AG04450 (cell line): ENCODE measurements at regions not wholly inside any gene's neighbourhood (a gene's known extent, or its start where the extent isn't known, plus 50 kb on each side); places are given as distances from the start of the nearest gene placed in this dataset.

Experiments used
- CTCF ChIA-PET: fragments of 300-600, 350-600 bp; formaldehyde crosslinking; extraction: SDS; loops from one replicate; lab custom pipeline; 2022; ENCODE audit warnings: antibody characterized with exemption, inconsistent platforms; lab: Charles Lee
- POLR2A ChIA-PET: fragments of 350-600 bp; formaldehyde crosslinking; extraction: SDS; loops from one replicate; lab custom pipeline; 2021; ENCODE audit warnings: antibody characterized with exemption, inconsistent platforms; lab: Yijun Ruan, JAX
- DNase-seq: peaks from one replicate; pipeline ENCODE4 v3.0.0-alpha.2; 2011; ENCODE audit warnings: low read depth, low spot score
- H3K27ac ChIP-seq: one replicate; pipeline ENCODE4 v1.5.1; 2012; ENCODE audit warnings: low read depth, low read length, control low read depth
- H3K27me3 ChIP-seq: one replicate; pipeline ENCODE4 v1.6.0; 2012; ENCODE audit warnings: low read length; ENCODE audit not compliant: control insufficient read depth, insufficient read depth
- H3K4me3 ChIP-seq: 2 replicates; pipeline ENCODE4 v1.5.1; 2011; ENCODE audit warnings: mild to moderate bottlenecking, low read depth, low read length, control low read depth
- H3K9me3 ChIP-seq: 2 replicates; pipeline ENCODE4 v1.5.1; 2012; ENCODE audit warnings: low read length; ENCODE audit not compliant: control insufficient read depth, insufficient read depth
- CTCF ChIP-seq: IDR thresholded peaks from 2 replicates; pipeline ENCODE4 v1.5.1; 2011; ENCODE audit warnings: low read depth, low read length, control low read depth, inconsistent platforms

- CTCF ChIA-PET = interaction anchor here (1.1 kb wide), 1 partner anchor 190 kb away, joined by 3 read pairs; no protein-coding TSS in a partner anchor
These were observed 67.9 kb upstream of the SHISA3 start for GRCh38 chr4:42329421-42329820.

GRCh38 chr4:42330002-42330592 is 67.2 kb upstream of the SHISA3 start:
- CTCF ChIA-PET = interaction anchor here (1.1 kb wide), 1 partner anchor 190 kb away, joined by 3 read pairs; no protein-coding TSS in a partner anchor
- POLR2A ChIA-PET = no interaction called here

More at GRCh38 chr4:42329421-42329820, 67.9 kb upstream of the SHISA3 start:
- Histone ChIP-seq H3K27me3 (no peaks in the 10 kb centered on the region), H3K9me3 (no peaks in the 10 kb centered on the region), H3K4me3 (no peak overlapping the region), H3K27ac (no peak overlapping the region)
- no peak for DNase-seq
- POLR2A ChIA-PET = no interaction called here
- no peak for TF ChIP-seq CTCF

GRCh38 chr4:42331040-42331439 is 66.2 kb upstream of the SHISA3 start:
- no peak for TF ChIP-seq CTCF

More at GRCh38 chr4:42330002-42330592, 67.2 kb upstream of the SHISA3 start:
- Histone ChIP-seq H3K27me3 (no peaks in the 10 kb centered on the region), H3K4me3 (no peak overlapping the region), H3K27ac (no peak overlapping the region), H3K9me3 (no peaks in the 10 kb centered on the region)
- no peak for DNase-seq
- TF ChIP-seq CTCF = no peak

DNA sequence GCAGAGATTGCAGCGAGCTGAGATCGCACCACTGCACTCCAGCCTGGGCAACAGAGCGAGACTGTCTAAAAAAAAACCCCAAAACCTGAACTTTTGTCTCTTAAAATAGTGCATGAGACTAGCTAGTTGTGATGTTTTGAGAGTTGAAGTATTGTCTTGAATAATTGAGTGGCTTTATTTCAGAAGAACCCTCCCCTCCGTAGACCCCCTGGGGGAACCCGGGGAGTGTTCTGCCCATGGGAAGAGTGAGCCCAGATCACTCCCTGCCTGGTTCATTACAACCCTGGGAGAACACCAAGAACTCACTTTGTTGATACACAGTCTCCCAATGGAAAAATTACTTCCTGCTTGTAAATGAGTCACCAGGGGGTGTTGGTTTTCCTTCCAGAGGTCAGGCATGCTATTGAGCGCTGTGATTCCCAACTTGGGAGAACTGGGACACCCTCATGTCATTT is 65.3 kb upstream of the SHISA3 start:
- ChIA-PET POLR2A (no interaction called here), CTCF (no interaction called here)
- H3K27ac ChIP-seq = no peak overlapping the region
- DNase-seq = no peak
- H3K27me3 ChIP-seq = no peaks in the 10 kb centered on the region
- no peak overlapping the region for H3K4me3 ChIP-seq
- no peaks in the 10 kb centered on the region for H3K9me3 ChIP-seq
- no peak for TF ChIP-seq CTCF

More at GRCh38 chr4:42331040-42331439, 66.2 kb upstream of the SHISA3 start:
- Histone ChIP-seq H3K4me3 (no peak overlapping the region), H3K27ac (no peak overlapping the region), H3K9me3 (no peaks in the 10 kb centered on the region), H3K27me3 (no peaks in the 10 kb centered on the region)
- ChIA-PET CTCF (no interaction called here), POLR2A (no interaction called here)
- no peak for DNase-seq

DNA sequence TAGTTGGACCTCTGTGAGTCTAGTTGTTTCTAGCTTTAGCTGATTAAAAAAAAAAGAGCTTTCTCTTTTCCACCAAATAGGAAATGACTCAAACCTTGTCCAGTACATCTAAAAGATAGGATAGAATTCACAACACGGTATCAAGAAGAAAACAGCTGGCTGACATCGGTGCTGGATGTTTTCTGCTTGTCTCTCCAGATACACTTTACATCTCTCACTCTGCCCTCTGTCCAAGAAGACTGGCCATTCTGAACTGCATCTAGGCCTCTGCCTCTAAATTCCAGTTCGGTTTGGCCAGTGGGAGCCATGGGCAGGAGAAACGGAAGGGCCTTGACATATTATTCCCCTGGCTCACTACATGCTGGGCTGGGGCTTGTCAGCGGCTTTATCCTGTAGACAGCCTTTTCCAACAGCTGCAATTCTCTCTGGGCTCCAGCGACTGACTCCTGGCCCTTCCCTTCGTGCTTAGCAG is 57.3 kb upstream of the SHISA3 start:
- TF ChIP-seq CTCF = no peak
- Histone ChIP-seq H3K27ac (peak overlapping the region; percentile 67), H3K27me3 (no peaks in the 10 kb centered on the region), H3K4me3 (no peak overlapping the region), H3K9me3 (no peaks in the 10 kb centered on the region)
- ChIA-PET POLR2A (no interaction called here), CTCF (interaction anchor here (0.6 to 2.0 kb wide), 3 partner anchors 31 to 394 kb away, joined by 3 to 8 read pairs (median 4); no protein-coding TSS in a partner anchor)
- peak; percentile 4 for DNase-seq
